Stimulated activated naive CD8-positive, alpha-beta T cell treated with anti-CD3 and anti-CD28 coated beads, Interleukin-15, amount 100 ng/mL, for 72 hours (primary cell): ENCODE measurements at regions not wholly inside any gene's neighbourhood (a gene's known extent, or its start where the extent isn't known, plus 50 kb on each side); places are given as distances from the start of the nearest gene placed in this dataset.

Experiments
- ATAC-seq: fragments of 150-1000 bp; cut with Tn5 transposase; 2 replicates; pipeline ENCODE4 v1.10.0; 2021; ENCODE audit warnings: mild to moderate bottlenecking, moderate library complexity
- DNase-seq, 2 donors: peaks; one replicate each; pipeline ENCODE4 v3.0.0; 2021 to 2022
- H3K27ac Mint-ChIP-seq, 2 donors: one replicate each; pipeline ENCODE4 v1.8.0; 2022; ENCODE audit warnings: mild to moderate bottlenecking in 2 of 2, mixed read lengths in 2 of 2, moderate library complexity in 2 of 2
- H3K27me3 Mint-ChIP-seq: one replicate; pipeline ENCODE4 v1.8.0; 2022; ENCODE audit warnings: mixed read lengths
- H3K4me1 Mint-ChIP-seq: one replicate; pipeline ENCODE4 v1.8.0; 2022; ENCODE audit warnings: mild to moderate bottlenecking, mixed read lengths
- H3K4me3 Mint-ChIP-seq, 2 donors: one replicate each; pipeline ENCODE4 v1.8.0; 2022; ENCODE audit warnings: mild to moderate bottlenecking in 2 of 2, mixed read lengths in 2 of 2, moderate library complexity in 1 of 2
- H3K9me3 Mint-ChIP-seq, 2 donors: one replicate each; pipeline ENCODE4 v1.8.0; 2022; ENCODE audit warnings: mixed read lengths in 2 of 2

- Mint-ChIP-seq H3K9me3 (no peaks in the 10 kb centered on the region), H3K27ac (no peak overlapping the region), H3K27me3 (peaks cover 42% of the 10 kb centered on the region), H3K4me3 (no peak overlapping the region), H3K4me1 (no peaks in the 10 kb centered on the region)
- DNase-seq (no peak), ATAC-seq (no peak)
Measured at GRCh38 chr2:23145460-23145859, 239.5 kb upstream of the KLHL29 start.

GRCh38 chr2:23146011-23146410, 239.0 kb upstream of the KLHL29 start:
- no peaks in the 10 kb centered on the region for H3K9me3 Mint-ChIP-seq
- ATAC-seq (no peak), DNase-seq (no peak)
- H3K27me3 Mint-ChIP-seq: peaks cover 42% of the 10 kb centered on the region
- no peak overlapping the region for H3K27ac Mint-ChIP-seq
- no peaks in the 10 kb centered on the region for H3K4me1 Mint-ChIP-seq
- no peak overlapping the region for H3K4me3 Mint-ChIP-seq

- Mint-ChIP-seq H3K9me3 (no peaks in the 10 kb centered on the region), H3K27me3 (peaks cover 28% of the 10 kb centered on the region), H3K4me1 (no peaks in the 10 kb centered on the region), H3K27ac (no peak overlapping the region), H3K4me3 (no peak overlapping the region)
- ATAC-seq: peak; percentile 28
- no peak for DNase-seq
Measured at GRCh38 chr2:23148342-23148741, 236.6 kb upstream of the KLHL29 start.

- Mint-ChIP-seq H3K27ac (no peak overlapping the region), H3K27me3 (peaks cover 24% of the 10 kb centered on the region), H3K4me3 (no peak overlapping the region), H3K9me3 (no peaks in the 10 kb centered on the region), H3K4me1 (no peaks in the 10 kb centered on the region)
- DNase-seq: no peak
- no peak for ATAC-seq
Measured at GRCh38 chr2:23149777-23150176, 235.2 kb upstream of the KLHL29 start.

- DNase-seq (no peak), ATAC-seq (no peak)
- no peaks in the 10 kb centered on the region for H3K9me3 Mint-ChIP-seq
- H3K4me3 Mint-ChIP-seq: no peak overlapping the region
- peaks cover 16% of the 10 kb centered on the region for H3K27me3 Mint-ChIP-seq
- H3K4me1 Mint-ChIP-seq: no peaks in the 10 kb centered on the region
- H3K27ac Mint-ChIP-seq: no peak overlapping the region
Measured at GRCh38 chr2:23153484-23153883, 231.5 kb upstream of the KLHL29 start.

- H3K4me3 Mint-ChIP-seq: no peak overlapping the region
Measured at GRCh38 chr2:23155022-23155421, 230.0 kb upstream of the KLHL29 start.

GRCh38 chr2:23157812-23158211, 227.2 kb upstream of the KLHL29 start:
- ATAC-seq (no peak), DNase-seq (no peak)
- H3K4me3 Mint-ChIP-seq: no peak overlapping the region
- no peaks in the 10 kb centered on the region for H3K9me3 Mint-ChIP-seq
- H3K27me3 Mint-ChIP-seq: no peaks in the 10 kb centered on the region
- H3K4me1 Mint-ChIP-seq: no peaks in the 10 kb centered on the region
- no peak overlapping the region for H3K27ac Mint-ChIP-seq

More at GRCh38 chr2:23155022-23155421, 230.0 kb upstream of the KLHL29 start:
- H3K4me1 Mint-ChIP-seq: no peaks in the 10 kb centered on the region
- no peaks in the 10 kb centered on the region for H3K9me3 Mint-ChIP-seq
- H3K27me3 Mint-ChIP-seq: peaks cover 9% of the 10 kb centered on the region
- ATAC-seq (no peak), DNase-seq (no peak)
- no peak overlapping the region for H3K27ac Mint-ChIP-seq

GRCh38 chr2:23158306-23158705, 226.7 kb upstream of the KLHL29 start:
- Mint-ChIP-seq H3K27ac (no peak overlapping the region), H3K27me3 (no peaks in the 10 kb centered on the region), H3K4me1 (no peaks in the 10 kb centered on the region), H3K9me3 (no peaks in the 10 kb centered on the region), H3K4me3 (no peak overlapping the region)
- DNase-seq (no peak), ATAC-seq (no peak)

GRCh38 chr2:23159746-23160405, 225.1 kb upstream of the KLHL29 start:
- DNase-seq: no peak
- H3K4me1 Mint-ChIP-seq: no peaks in the 10 kb centered on the region
- no peaks in the 10 kb centered on the region for H3K27me3 Mint-ChIP-seq
- no peak for ATAC-seq
- H3K27ac Mint-ChIP-seq: no peak overlapping the region
- H3K4me3 Mint-ChIP-seq: no peak overlapping the region
- H3K9me3 Mint-ChIP-seq: no peaks in the 10 kb centered on the region

GRCh38 chr2:23164173-23164572, 220.8 kb upstream of the KLHL29 start:
- Mint-ChIP-seq H3K4me3 (no peak overlapping the region), H3K27ac (no peak overlapping the region), H3K27me3 (peaks cover 10% of the 10 kb centered on the region), H3K9me3 (no peaks in the 10 kb centered on the region), H3K4me1 (no peaks in the 10 kb centered on the region)
- DNase-seq (no peak), ATAC-seq (no peak)

GRCh38 chr2:23169896-23170295, 215.1 kb upstream of the KLHL29 start:
- Mint-ChIP-seq H3K4me3 (no peak overlapping the region), H3K27ac (no peak overlapping the region), H3K9me3 (peaks cover 5 to 10% of the 10 kb centered on the region in 2 donors), H3K27me3 (peaks cover 10% of the 10 kb centered on the region), H3K4me1 (no peaks in the 10 kb centered on the region)
- DNase-seq: no peak
- ATAC-seq: no peak

GRCh38 chr2:23171108-23171507, 213.9 kb upstream of the KLHL29 start:
- DNase-seq (no peak), ATAC-seq (no peak)
- Mint-ChIP-seq H3K4me1 (no peaks in the 10 kb centered on the region), H3K27ac (no peak overlapping the region), H3K4me3 (no peak overlapping the region), H3K9me3 (peaks cover 5 to 10% of the 10 kb centered on the region in 2 donors), H3K27me3 (peaks cover 8% of the 10 kb centered on the region)

- H3K27ac Mint-ChIP-seq: no peak overlapping the region
- H3K9me3 Mint-ChIP-seq: peaks cover 14 to 17% of the 10 kb centered on the region in 2 donors
- DNase-seq: no peak
- no peak for ATAC-seq
- no peaks in the 10 kb centered on the region for H3K27me3 Mint-ChIP-seq
- H3K4me3 Mint-ChIP-seq: no peak overlapping the region
- H3K4me1 Mint-ChIP-seq: no peaks in the 10 kb centered on the region
Measured at GRCh38 chr2:23178396-23178795, 206.6 kb upstream of the KLHL29 start.

GRCh38 chr2:23183733-23184132, 201.2 kb upstream of the KLHL29 start:
- Mint-ChIP-seq H3K4me3 (no peak overlapping the region), H3K27me3 (no peaks in the 10 kb centered on the region), H3K27ac (no peak overlapping the region), H3K9me3 (peaks cover 7 to 9% of the 10 kb centered on the region in 2 donors), H3K4me1 (no peaks in the 10 kb centered on the region)
- no peak for ATAC-seq
- no peak for DNase-seq

- H3K27ac Mint-ChIP-seq: no peak overlapping the region
- H3K4me3 Mint-ChIP-seq: no peak overlapping the region
- H3K27me3 Mint-ChIP-seq: no peaks in the 10 kb centered on the region
- no peaks in the 10 kb centered on the region for H3K4me1 Mint-ChIP-seq
- ATAC-seq (no peak), DNase-seq (no peak)
- peaks cover 4 to 8% of the 10 kb centered on the region in 2 donors for H3K9me3 Mint-ChIP-seq
Measured at GRCh38 chr2:23198316-23199114, 186.5 kb upstream of the KLHL29 start.

GRCh38 chr2:23199115-23199918, 185.7 kb upstream of the KLHL29 start:
- ATAC-seq: no peak
- H3K27me3 Mint-ChIP-seq: no peaks in the 10 kb centered on the region
- peaks cover 7 to 11% of the 10 kb centered on the region in 2 donors for H3K9me3 Mint-ChIP-seq
- H3K4me1 Mint-ChIP-seq: no peaks in the 10 kb centered on the region
- H3K4me3 Mint-ChIP-seq: no peak overlapping the region
- no peak for DNase-seq
- H3K27ac Mint-ChIP-seq: no peak overlapping the region
